HuH-7 (cell line): ENCODE measurements at regions not wholly inside any gene's neighbourhood (a gene's known extent, or its start where the extent isn't known, plus 50 kb on each side); places are given as distances from the start of the nearest gene placed in this dataset.

ENCODE experiments used
- DNase-seq: peaks from one replicate; pipeline ENCODE4 v3.0.0; 2011; ENCODE audit warnings: low spot score

DNA sequence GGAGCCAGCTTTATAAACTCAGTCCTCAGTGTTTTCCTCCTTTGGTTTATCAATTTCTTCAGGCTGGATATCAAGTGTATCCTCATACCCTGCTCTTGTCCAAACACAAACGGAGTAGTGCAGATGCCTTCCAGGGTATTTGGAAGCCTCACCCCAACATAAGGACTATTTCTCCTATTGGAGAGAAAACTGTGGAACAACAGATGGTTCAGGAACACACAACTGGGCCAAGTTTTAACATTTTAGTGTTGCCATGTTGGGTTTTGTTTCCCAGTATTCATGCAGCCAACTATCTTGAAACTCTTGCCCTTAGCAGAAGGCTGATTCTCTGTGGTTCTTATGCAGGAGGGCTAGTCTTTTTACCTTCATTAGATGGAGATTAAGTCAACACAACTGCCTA, 398.1 kb downstream of the GABRB3 start:
- DNase-seq = no peak

DNA sequence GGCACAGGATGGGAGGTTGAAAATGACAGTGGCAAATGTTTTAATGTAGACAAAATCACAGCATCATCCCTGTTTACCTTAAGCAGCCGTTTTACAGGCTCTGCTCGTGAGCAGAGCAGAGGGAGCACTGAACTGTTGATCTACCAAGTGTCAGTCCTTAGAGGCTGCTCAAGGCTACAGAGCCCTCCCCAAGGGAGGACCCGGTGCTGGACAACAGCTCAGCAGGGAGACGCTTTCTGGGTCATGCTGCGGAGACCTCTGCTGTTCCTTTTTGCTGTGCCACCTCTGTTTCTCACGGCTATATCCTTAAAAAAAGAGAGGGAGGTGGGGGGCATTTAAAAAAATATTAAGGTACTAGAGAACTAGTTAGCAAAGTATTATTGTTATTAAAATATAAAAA, 400.2 kb downstream of the GABRB3 start:
- DNase-seq = no peak

DNA sequence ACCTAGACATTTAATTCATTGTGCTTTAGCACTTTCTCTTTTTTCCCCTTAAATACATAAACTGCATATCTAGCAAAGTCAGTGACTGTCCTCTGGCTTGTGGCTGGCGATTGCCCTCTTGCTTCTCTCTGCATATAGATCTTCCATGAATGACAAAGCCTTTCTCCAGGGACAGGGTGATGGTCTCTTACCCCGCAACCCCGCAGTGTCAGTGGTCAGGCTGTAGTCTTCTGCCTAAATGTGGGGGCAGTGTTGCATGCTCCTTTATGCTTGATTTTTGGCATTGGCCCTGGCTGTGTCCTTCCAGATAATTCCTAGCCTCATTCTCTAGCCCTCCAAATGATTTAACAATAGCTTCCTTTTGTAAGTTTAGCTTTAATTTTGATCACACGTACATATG, 407.8 kb downstream of the GABRB3 start:
- no peak for DNase-seq

DNA sequence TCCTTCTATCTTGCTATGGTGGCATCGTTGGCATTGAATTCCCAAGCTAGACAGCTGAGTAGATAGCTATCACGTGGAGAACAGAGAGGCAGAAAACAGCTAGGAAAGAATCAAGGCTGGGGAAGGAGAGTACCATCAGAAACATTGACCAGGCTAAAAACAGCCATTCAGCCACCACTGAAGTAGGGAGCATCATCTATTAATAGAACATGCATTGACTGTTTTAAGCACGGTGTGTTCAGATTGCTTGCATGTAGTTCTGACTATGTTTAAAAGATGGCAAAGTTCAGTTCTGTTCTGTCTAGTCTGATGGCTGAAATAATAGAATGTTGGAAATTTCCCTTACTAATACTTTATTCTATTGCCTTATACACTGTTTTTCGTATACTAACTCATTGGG, 413.0 kb downstream of the GABRB3 start:
- no peak for DNase-seq

DNA sequence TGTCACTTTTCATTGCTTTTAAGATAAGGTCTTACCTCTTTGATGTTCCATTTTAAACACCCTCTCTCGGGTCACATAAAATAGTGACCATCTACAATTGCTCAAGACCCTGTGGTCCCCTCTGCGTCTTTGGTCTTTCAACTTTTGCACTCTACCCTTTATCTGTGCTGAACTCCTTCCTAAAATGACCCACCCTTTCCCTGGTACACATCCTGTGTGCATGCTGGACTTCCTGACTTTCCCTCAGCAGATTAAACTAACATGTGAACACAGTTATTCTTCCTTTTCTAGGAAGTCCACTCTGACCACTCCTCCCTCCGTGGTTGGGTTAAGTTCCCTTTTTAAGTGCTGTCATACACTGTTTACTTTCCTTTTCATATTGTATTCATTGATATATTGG, 414.2 kb downstream of the GABRB3 start:
- DNase-seq = no peak

DNA sequence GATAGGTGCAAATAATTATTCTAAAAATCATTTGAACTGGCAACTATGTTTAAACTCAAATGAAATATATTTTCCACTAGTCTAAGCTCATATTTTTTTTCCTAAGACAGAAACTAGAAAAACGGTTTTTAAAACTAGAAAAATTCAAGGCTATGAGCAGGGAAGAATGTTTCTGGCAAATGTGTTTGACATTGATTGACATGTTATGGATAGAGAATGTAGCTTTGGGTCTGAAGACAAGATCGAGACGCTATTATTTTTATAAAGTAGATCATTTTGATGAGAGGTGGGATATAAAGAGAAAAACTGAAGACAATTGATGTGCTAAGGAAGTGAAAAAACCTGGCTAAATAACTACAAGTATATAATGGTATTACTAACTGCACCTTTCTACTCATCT, 415.2 kb downstream of the GABRB3 start:
- no peak for DNase-seq

DNA sequence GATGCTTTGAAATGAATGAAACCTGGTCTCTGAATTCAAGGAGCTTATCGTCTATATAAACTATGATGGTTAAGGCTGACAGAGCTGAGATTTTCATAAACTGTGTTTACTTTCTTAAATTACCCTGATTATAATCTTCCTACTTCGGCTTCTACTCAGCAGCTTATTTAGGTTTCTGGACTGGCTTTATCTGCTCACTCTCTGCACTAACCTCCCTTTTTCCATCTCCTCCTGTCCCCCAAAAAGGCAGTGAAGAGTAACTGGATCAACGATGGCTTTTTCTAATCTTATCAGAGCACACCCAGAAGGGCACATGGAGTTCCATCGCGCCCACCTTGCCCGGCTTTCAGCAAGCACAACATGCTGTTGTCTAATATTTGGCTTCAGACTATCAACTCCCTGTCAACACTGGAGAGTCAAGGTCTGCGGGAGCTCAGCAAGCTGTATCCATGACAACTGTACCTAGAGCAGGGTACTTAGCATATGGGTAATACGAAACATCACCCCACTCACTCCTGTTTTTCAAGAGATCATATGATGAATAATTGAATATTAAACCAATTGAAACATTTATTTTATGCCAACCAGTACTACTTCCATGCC, 417.3 kb downstream of the GABRB3 start:
- DNase-seq = no peak

DNA sequence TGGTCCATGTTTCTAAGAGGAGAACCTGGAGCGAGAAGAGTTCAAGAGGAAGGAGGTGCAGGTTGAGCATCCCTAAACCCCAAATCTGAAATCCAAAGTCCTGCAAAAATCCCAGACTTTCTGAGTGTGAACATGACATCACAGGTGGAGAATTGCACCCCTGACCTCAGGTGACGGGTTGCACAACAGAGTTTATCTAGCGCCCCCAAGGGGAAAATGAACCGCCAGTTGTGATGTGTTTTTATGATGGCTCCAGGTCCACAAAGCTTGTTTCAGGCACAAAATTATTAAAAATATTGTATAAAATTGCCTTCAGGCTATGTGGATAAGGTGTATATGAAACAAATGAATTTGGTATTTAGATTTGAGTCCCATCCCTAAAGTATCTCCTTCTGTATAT, 420.0 kb downstream of the GABRB3 start:
- no peak for DNase-seq

DNA sequence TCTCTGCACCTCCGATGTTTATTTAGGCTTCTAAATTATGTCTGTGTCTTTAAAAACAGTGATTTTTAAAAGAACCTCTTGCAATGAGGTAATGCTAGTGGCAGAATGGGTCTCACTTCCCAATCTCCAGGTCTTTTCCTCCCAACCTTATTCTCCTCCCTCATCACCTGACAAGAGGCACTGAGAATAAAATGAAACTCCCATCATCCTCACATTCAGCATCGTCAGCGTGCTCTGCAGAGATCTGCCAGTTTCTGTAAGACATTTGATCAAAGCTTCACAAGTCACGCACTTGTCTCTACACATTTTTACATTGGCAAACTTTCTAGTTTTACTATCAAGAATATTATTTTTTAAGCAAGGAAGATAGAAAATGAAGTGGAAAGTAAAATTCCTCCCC, 420.5 kb downstream of the GABRB3 start:
- no peak for DNase-seq

DNA sequence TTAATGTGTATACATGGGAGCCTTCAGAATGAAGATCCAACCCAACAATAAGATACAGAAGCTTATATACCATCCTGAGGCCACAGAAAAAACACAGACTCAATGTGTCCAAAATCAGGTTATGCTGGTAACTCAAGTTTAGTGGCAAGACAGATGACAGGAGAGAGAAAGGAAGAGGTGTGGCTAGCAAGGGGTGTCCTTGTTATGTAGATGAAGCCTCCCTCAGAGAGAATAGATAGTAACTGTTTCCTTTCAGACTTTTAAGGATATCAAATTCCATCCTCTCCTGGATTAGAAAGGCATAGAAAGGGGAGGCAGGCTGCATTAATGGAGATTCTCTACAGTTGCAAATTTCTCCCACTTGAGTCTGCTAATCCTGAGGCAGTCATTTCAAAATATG, 447.4 kb downstream of the GABRB3 start:
- no peak for DNase-seq

DNA sequence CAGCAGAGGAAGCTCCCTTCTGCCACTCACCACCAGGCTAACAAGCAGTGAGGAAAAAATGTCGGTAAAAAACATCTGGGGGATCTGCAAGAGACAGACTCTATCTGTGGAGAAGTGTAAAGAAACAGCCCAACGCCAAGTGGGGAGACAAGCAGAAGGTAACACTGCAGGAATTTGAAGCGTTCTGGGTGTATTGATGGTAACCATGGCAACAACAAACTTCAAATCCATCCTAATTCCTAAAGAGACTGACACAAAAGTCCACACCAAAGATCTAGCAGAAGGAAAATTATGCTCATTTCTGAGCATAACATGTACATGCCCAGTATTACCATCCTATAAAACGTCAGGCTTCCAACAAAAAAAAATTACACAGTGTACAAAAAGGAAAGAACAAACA, 449.3 kb downstream of the GABRB3 start:
- DNase-seq = no peak

DNA sequence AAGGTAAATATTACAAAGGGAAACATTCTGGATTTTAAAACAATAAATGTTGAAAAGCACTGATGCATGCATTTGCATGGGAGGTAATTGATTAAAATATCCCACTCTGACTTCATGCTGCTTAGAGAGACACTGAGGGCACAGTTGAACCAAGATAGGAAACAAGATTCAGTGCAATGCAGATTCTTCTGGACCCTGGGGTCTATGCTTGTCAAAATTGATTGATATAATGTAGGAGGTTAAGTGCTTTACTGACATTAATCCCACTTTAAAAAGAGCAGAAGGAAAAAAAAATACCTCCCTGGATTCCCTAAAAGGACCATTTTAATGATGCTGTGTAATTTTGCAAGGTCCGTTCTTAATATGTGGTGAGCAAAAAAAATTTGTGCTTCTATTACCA, 454.2 kb downstream of the GABRB3 start:
- DNase-seq = no peak

DNA sequence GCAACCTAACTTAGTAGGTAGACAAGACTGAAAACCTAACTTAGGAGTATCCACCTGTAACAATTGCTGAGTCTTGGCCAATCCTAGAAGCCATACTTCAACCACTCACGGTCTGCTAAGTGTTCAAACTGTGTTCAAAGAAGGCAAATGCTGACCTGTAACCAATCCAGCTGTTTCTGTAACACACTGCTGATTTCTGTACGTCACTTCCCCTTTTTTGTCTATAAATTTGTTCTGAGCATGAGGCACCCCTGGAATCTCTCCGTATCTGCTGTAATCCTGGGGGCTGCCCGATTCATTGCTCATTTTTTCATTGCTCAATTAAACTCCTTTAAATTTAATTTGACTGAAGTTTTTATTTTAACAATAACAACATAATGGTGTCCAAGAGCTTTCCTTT, 451.4 kb upstream of the ATP10A start:
- no peak for DNase-seq

DNA sequence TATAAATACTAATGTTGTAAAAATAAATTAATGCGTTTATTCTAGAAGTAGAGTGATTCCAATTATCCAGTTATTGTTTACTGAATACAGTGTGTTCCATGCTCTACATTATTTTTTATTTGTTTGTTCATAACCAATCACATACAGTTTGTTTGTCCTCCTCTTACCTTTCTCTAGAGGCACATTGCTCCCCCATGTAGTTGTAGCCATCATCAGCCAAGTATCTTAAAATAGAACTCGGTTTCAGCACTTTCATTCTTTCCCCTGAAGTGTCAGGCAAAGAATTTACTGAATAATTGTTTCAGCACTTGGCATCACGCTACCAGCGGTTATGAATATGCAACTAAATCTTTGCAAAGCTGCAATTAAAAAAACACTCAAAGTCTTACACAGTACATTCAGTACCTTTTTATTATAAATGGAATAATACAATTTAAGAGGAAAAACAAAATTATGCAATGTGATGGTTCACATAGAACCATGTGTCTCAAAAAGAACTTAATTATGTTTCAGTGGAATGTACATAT, 448.6 kb upstream of the ATP10A start:
- DNase-seq = no peak

DNA sequence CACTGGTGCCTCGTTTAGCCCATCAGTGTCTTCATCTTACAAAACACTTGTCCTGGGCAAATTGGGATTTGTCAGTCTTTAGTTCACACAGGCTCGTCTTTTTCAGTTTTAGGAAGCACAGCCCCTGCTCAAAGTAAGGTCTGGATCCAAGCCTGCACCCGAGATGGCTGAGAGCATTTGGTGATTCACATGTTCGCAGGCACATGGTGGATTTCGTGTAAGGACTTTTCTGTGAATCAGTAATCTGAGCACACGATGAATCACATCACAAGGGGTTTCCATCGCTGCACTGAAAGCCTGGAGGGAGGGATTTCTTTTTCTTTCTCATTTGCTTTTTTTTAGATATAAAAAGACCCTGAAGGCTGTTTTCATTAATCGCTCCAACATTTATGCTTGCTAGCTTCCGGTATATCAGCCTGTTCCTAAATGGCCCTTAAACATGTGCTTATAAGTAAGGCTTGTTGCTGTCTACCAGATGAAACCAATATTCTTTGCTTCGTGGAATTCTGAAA, 435.6 kb upstream of the ATP10A start:
- DNase-seq = no peak

DNA sequence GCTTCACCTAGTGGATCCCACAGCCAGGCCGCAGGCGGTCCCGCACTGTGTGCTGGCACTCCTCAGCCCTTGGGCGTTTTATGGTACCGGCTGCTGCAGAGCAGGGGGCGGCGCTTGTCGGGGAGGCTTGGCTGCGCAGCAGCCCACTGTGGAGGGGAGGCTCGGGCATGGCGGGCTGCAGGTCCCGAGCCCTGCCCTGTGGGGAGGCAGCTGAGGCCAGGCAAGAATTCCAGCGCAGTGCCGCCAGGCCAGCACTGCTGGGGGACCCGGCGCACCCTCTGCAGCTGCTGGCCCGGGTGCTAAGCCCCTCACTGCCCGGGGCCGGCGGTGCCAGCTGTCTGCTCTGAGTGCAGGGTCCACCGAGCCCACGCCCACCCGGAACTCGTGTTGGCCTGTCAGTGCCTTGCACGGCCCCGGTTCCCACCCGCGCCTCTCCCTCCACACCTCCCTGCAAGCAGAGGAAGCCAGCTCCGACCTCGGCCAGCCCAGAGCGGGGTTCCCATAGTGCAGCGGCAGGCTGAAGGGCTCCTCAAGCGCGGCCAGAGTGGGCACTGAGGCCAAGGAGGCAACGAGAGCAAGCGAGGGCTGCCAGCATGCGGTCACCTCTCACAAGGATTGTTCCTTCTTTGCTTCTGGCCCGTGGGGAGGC, 435.0 kb upstream of the ATP10A start:
- DNase-seq = no peak

DNA sequence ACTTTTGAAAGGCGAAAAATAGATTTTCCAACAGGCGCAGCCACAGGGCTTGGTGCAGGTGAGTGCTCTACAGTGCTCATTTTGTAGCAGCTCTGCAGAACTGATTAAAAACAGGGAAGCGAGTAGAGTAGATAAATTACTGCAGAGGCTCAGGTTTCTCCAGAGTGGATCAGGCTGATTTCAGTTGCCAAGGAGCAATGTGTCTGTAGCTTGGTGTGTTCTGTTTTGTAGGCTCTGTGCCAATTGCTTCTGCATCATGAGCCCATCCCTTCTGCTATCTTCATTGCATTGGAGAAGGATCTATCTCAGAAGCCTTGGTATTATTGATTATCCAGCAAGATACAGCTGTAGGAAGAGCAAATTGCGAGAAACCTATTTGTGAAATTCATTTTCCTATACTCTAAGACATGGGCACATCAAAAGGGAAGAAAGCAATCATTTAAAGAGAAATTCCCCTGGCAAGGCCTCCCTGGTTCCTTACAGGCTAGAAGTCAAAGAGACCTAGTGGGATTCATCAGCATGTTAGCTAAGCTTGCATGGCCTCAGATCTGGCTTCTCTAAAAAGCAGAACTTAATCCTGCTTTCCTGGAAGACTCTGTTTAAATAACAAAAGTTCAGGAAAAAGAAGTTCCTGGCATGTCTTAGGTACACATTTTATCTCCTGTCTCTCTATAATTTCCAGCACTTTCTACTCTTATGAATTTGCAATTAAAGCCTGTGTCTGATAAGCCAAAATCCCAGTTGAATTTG, 432.4 kb upstream of the ATP10A start:
- no peak for DNase-seq

DNA sequence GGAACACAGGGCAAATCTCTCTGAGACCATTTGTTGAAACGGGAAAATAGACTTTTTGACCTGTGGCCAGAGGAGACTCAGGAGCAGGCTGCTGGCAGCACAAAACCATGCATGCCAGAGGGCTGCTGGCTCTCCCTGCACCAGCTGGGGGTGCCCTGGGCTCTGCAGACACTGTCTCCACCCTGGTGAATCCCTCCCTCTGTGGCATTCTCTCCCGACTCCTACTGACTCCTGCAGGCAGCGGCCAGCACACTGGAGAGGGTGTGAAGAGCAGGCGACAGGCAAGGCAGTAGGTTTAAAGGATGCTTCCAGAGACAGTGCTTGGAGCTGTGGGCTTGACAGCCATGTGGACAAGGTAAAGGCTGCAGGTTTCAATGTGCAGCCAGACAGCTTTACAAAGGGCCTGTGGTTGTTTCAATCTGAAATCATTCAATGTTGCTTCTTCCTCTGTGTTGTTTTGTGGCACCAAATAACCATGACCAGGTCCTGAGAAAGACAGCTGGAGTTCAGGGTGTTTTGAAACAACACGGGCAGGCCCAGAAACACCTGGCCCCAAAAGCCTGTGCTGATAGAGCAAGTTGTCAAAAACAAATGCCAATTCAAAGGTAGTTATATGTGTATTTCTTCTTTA, 431.0 kb upstream of the ATP10A start:
- no peak for DNase-seq

DNA sequence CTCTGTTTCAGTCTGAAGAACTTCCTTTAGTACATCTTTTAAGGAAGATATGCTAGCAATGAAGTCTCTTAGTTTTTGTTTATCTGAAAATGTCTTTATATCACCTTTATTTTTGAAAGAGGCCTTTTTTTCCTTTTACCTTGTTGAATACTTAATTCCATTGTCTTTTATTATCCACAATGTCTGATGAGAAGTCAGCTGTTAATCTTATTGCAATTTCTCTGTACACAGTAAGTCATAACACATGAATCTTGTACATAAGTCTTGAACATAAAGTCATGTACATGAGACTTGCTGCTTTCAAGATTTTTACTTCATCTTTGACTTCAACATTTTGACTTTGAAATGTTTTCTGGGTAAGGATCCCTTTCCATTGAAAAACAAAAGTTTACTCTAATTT, 424.3 kb upstream of the ATP10A start:
- DNase-seq = no peak

DNA sequence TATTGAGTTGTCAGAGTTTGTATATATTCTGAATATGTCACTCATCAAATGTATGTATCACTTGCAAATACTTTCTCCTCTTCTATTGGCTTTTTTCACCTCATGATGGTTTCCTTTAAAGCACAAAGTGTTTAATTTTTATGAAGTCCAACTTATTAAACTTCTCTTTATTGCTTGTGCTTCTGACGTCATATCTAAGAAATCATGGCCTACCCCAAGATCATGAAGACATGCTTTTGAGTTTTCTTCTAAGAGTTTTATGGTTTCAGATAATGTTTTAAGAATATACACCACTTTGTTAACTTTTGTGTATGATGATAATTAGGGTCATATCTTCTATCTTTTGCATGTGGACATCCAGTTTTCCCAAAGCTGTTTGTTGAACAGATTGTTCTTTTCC, 417.2 kb upstream of the ATP10A start:
- DNase-seq = no peak

DNA sequence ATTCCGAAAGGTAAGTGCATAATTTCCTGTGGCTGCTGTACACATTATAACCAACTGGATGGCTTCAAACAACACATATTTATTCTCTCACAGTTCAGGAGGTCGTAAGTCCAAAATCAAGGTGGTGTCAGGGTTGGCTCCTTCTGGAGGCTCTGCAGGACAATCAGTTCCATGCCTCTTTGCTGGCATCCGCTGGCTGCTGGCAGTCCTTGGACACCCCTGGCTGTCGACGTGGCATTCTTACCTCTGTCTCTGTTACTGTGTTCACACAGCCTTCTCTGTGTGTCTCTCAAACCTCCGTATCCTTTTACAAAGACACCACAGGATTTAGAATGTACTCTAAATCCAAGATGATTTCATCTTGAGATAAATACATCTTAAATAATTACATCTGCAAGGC, 398.8 kb upstream of the ATP10A start:
- DNase-seq = no peak

DNA sequence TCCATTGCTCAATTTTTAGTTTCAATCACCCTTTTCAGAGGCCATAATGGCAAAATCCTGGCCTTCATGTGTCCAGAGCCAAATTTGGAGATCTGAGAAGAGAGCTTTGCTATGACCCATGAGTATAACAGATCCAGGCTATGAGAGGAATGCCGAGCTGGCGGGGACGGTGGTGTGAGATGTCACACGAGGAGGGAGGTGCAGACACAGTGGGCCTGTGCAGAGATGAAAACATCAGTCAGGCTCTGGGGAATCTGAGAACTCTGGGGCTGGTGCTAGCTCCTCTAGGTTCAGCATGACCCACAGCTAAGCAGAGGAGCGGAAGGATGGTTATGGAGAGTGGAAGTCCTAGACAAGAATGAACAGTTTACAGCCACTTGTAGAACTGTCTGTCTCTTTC, 398.3 kb upstream of the ATP10A start:
- no peak for DNase-seq
